ENCODE measurements at regions not wholly inside any gene's neighbourhood (a gene's known extent, or its start where the extent isn't known, plus 50 kb on each side); places are given as distances from the start of the nearest gene placed in this dataset.

- no peak for TF ChIP-seq POLR2A (IDR thresholded peaks at IDR 0.05; ENCODE audit: low read depth, low read length)
- no peak for TF ChIP-seq TAF1 (IDR thresholded peaks at IDR 0.05; ENCODE audit: borderline replicate concordance, low read depth, low read length)
- no peak for TF ChIP-seq POLR2AphosphoS5 (IDR thresholded peaks at IDR 0.05; ENCODE audit: low read depth, low read length)
These were observed 211.6 kb downstream of the PTH2R start for GRCh38 chr2:208618220-208618619.

All from GM12892 (cell line).